ENCODE measurements at regions not wholly inside any gene's neighbourhood (a gene's known extent, or its start where the extent isn't known, plus 50 kb on each side); places are given as distances from the start of the nearest gene placed in this dataset.

DNA sequence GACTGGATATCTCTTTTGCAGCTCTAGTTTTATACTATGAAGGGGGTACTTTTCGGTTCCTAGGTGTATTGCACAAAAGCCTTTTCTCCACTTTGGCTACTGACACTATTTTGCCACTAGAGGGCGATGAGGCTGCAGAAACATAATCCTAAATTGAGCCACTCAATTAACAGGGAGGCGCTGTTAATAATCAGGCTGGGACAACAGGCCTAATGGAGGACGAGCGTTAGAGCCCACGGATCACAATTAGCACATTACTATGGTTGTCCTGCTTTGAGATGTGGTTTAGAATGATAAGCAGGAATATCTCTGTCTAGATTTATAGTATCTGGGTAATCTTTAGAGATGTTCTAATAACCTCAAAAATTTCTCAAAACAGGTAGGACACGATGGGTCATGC is 62.2 kb upstream of the PMAIP1 start:
- no peak for DNase-seq
- TF ChIP-seq, protein P1, sequence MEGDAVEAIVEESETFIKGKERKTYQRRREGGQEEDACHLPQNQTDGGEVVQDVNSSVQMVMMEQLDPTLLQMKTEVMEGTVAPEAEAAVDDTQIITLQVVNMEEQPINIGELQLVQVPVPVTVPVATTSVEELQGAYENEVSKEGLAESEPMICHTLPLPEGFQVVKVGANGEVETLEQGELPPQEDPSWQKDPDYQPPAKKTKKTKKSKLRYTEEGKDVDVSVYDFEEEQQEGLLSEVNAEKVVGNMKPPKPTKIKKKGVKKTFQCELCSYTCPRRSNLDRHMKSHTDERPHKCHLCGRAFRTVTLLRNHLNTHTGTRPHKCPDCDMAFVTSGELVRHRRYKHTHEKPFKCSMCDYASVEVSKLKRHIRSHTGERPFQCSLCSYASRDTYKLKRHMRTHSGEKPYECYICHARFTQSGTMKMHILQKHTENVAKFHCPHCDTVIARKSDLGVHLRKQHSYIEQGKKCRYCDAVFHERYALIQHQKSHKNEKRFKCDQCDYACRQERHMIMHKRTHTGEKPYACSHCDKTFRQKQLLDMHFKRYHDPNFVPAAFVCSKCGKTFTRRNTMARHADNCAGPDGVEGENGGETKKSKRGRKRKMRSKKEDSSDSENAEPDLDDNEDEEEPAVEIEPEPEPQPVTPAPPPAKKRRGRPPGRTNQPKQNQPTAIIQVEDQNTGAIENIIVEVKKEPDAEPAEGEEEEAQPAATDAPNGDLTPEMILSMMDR (IDR thresholded peaks at IDR 0.05), result peak; percentile 52 to 65
- intact Hi-C loops (cut with DNase I; ENCODE audit: low total_unique reads), result no loop called here
- H3K27ac ChIP-seq, result no peak overlapping the region
- H3K4me1 ChIP-seq, result peaks cover 0 to 5% (median 0%) of the 10 kb centered on the region in 4 donors
- peaks cover 0 to 7% of the 10 kb centered on the region in 2 donors for H3K27me3 ChIP-seq
- H3K4me3 ChIP-seq, result no peak overlapping the region
- H3K9me3 ChIP-seq, result no peaks in the 10 kb centered on the region
- H3K36me3 ChIP-seq, result no peaks in the 10 kb centered on the region

DNA sequence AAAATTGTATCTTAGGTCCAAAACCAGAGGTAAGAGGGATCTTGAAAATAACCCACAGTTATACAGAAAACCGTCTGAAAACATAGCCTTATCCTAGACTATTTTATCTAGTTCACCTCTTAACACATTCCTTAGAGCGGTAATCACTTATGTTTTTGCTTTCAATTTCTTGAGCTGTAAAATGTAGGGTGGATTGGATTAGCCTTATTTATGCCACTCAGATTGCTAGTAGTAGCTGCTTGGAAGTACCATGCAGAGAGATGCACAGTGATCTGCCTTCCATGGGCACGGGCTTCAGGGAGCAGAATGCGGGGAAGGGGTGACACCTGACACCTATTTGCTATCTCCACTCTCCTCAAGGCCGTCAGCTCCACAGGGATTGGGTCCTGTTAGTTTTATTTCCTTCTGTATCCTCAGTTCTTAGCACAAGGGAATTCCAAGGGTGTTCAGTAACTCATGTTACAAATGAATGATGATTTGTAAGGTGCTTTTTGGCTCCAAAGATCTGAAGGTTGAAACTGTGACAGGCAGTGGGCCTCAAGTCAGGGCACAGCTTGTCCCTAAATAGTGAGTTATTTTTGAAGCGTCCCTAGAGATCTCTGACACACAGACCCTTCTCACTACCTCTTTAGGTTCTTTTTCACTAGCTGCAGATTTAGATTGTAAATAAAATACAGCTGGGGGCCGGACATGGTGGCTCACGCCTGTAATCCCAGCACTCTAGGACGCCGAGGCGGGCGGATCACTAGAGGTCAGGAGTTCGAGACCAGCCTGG is 64.0 kb upstream of the PMAIP1 start:
- no peak overlapping the region for H3K27ac ChIP-seq
- TF ChIP-seq, protein P1 (IDR thresholded peaks at IDR 0.05), result no peak
- no peaks in the 10 kb centered on the region for H3K36me3 ChIP-seq
- H3K9me3 ChIP-seq, result no peaks in the 10 kb centered on the region
- peaks cover 0 to 4% of the 10 kb centered on the region in 2 donors for H3K27me3 ChIP-seq
- peaks cover 0 to 5% (median 0%) of the 10 kb centered on the region in 4 donors for H3K4me1 ChIP-seq
- H3K4me3 ChIP-seq, result no peak overlapping the region
- intact Hi-C loops (cut with DNase I; ENCODE audit: low total_unique reads), result no loop called here
- no peak for DNase-seq

DNA sequence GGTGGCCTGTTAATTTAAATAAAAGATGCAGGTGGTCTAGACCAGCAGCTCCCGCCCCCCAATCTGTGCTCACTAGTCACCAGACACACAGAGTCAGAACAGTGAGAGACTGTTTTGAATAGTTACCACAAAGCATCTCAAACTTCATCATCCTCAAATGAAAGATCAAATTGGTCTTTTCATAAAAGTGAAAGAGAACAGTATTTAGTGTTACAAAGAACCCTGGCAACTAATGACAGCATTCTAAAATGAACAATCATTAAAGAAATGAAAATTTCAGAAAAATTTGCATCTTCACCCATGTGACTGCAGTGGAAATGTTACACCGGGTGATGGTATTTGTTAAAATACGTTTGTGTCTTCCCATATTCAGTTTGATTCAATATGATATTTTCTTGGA is 65.5 kb upstream of the PMAIP1 start:
- intact Hi-C loops (cut with DNase I; ENCODE audit: low total_unique reads), result no loop called here
- no peaks in the 10 kb centered on the region for H3K36me3 ChIP-seq

DNA sequence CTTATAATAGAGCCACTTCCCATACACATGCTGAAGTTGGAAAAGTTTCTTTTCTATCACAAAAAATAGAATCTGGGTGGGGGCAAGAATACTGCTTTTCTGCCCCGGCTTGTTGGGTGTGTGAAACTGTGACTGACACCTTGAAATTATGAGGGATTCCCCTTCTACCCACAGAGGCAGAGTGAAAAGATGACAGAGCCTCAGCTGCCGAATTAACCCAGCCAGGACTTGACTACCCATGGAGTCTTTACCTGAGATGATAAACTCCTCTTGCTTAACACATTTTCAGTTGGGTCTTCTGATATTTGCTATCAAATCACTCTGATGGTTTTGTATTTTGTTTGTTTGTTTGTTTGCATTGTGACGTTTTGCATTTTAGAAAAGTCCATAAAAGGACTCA is 66.0 kb upstream of the PMAIP1 start:
- Histone ChIP-seq H3K27ac (no peak overlapping the region), H3K4me1 (peaks cover 0 to 5% (median 0%) of the 10 kb centered on the region in 4 donors), H3K27me3 (peaks cover 0 to 4% of the 10 kb centered on the region in 2 donors), H3K4me3 (no peak overlapping the region), H3K9me3 (no peaks in the 10 kb centered on the region), H3K36me3 (no peaks in the 10 kb centered on the region)
- DNase-seq, result no peak
- intact Hi-C loops (cut with DNase I; ENCODE audit: low total_unique reads), result no loop called here
- TF ChIP-seq, protein P1 (IDR thresholded peaks at IDR 0.05), result no peak

More for the DNA sequence above, 65.5 kb upstream of the PMAIP1 start:
- DNase-seq, result no peak
- Histone ChIP-seq H3K4me1 (peaks cover 0 to 5% (median 0%) of the 10 kb centered on the region in 4 donors), H3K27ac (no peak overlapping the region), H3K9me3 (no peaks in the 10 kb centered on the region), H3K4me3 (no peak overlapping the region), H3K27me3 (peaks cover 0 to 4% of the 10 kb centered on the region in 2 donors)
- TF ChIP-seq, protein P1 (IDR thresholded peaks at IDR 0.05), result no peak

DNA sequence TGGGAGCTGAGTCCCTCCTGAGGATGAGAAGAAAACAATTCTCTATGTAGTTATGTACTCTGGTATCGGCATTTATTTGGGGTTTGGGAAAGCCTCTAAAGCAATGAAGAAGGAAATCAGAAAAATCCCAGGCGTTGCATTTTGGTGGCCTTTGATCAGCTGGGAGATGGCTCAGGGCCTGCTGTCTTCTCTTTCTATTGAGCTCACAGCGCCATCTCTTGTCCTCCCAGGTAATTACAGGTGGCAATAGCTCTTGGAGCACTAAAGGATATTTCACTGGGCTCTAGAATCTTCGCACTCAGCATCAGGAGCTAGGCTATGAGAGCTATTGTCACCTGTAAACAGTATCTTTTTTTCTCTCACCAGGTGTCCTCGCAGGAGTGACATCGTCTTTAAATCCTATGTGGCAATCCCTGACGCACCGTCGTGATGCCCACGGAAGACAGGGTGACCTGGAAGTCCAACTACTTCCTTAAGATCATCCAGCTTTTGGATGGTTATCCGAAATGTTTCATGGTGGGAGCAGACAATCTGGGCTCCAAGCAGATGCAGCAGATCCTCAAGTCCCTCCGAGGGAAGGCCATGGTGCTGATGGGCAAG is 76.1 kb upstream of the PMAIP1 start:
- TF ChIP-seq, protein P1 (IDR thresholded peaks at IDR 0.05), result peak; percentile 71 to 79
- DNase-seq, result peak; percentile 72 to 80
- Histone ChIP-seq H3K27me3 (peaks cover 0 to 10% of the 10 kb centered on the region in 2 donors), H3K36me3 (no peaks in the 10 kb centered on the region), H3K9me3 (no peaks in the 10 kb centered on the region), H3K27ac (no peak overlapping the region), H3K4me3 (no peak overlapping the region), H3K4me1 (no peaks in the 10 kb centered on the region)
- intact Hi-C loops (cut with DNase I; ENCODE audit: low total_unique reads), result loop anchor here (1.0 kb wide), 1 partner anchor 364 kb away; no protein-coding TSS in a partner anchor
